Epidermal melanocyte (primary cell): ENCODE measurements at regions not wholly inside any gene's neighbourhood (a gene's known extent, or its start where the extent isn't known, plus 50 kb on each side); places are given as distances from the start of the nearest gene placed in this dataset.

Source experiments
- DNase-seq: peaks from one replicate; pipeline ENCODE4 v3.0.0; 2011; ENCODE audit warnings: low spot score; ENCODE audit not compliant: insufficient read length

- DNase-seq = no peak
Measured at GRCh38 chr18:29271501-29271900, 1094.6 kb upstream of the CDH2 start.

GRCh38 chr18:29259838-29260237 is 1082.9 kb upstream of the CDH2 start:
- DNase-seq = no peak

DNA sequence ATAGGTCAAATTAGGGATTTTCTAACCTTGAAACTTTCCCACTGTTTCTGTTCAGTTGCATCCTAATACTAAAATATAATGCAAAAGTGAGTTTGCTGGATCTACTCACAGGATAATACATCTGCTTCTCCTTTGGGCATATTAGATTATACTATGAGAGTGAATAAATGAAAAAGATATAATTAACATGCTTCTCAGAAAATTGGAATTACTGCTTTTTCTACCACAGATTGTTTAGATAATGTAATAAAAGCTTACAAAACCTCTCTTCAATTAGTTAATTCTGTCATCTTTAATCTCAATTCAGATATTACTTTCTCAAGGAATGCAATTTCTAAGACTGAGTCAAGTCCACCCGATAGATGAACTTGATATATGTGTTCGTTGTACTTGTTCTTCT is 1077.2 kb upstream of the CDH2 start:
- DNase-seq = no peak

GRCh38 chr18:29251681-29252080 is 1074.8 kb upstream of the CDH2 start:
- DNase-seq = no peak

DNA sequence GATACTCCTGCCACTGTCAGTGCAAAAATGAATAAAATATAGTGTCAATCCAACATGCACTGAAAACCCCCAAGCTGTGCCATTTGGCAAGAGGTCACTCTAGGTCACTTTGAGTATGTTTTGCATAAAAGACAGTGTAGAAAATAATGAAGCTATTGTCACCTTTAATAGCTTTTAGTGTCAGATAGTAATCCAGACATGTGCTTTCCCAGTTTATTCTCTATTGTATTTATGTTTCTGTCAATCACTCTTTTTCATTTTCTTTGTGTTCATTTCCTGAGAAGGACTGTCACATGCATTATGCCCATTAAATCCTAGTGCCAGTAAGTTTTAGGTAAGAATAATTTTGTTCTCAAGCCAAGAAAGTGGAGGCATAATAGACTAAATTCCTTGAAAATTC is 1073.9 kb upstream of the CDH2 start:
- no peak for DNase-seq

DNA sequence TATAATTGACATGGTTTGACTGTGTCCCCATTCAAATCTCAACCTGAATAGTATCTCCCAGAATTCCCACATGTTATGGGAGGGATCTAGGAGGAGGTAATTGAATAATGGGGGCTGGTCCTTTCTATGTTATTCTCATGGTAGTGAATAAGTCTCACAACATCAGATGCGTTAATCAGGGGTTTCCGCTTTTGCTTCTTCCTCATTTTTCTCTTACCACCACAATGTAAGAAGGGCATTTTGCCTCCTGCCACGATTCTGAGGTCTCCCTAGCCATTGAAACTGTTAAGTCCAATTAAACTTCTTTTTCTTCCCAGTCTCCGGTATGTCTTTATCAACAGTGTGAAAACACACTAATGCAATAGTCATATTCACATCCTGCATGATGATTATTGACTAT is 1073.3 kb upstream of the CDH2 start:
- DNase-seq = no peak

DNA sequence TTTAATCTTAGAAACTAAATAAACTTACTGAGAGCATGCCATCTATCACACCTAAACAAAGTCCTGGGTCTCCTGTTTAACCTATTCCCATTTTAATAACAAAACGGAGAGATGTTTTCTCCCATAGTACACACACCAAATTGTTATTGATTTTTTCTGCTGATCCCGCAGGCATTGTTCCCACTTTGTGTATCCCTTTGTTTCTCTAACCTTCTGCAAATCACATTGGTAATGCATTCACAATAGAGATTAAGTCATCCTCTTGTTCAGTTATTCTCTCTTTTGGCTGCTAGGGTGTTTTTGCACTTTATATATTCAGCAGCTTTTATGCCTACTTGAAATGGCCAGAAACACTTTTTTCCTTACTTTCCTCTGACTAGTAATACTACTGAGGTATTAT is 1071.9 kb upstream of the CDH2 start:
- no peak for DNase-seq

DNA sequence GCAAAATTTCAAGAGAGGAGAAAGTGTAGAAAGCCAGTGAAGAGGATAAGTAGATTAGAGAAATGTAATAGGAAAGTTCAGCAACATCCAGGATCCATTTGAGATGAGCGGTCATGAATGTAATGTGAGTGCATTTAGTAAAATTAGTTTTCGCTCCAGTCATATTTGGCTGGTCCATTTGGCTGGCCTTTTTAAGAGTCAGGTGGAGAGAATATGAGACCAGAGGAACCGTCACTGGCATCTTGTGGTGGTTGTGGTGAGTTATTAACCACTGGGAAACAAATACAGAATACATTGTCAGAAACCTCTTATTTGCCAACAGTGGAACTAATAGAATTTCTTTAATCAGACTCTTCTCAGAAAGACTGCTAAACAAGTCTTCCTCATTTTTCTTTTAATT is 1064.3 kb upstream of the CDH2 start:
- no peak for DNase-seq

DNA sequence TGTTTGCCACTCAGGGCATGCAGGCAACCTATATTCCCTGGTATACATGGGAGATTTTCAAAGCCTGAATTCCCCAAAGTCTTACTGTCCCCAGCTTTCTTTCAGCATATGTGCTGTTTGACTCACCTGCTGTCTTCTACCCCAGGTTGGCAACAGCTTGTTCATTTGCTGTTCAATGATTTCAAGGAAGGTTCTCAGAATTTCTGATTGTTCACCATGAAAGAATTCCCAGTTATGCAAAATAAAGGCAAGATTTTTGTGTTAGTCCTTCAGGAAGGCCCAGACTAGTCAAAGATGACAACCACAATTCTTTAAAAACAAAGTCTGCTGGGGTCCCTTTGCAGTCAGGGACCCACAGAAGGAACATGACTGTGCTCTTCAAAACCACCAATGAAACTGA is 1057.8 kb upstream of the CDH2 start:
- no peak for DNase-seq

DNA sequence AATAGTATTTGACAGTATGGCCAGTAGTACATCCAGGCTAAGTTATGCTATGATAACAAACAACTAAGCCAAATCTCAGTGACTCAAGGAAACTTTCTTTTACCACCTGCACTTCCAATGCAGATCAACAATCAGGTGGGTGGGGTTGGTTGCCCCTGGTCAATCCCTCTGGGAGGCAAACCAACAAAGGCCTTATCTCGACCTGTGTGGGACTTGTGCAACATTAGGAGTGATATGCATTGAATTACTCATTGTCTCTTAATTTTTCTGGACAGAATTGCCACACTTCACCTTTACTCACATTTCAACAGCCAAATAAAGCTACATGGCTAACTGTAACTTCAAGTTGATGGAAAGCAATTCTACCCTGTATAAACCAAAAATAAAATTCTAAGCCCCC is 1049.3 kb upstream of the CDH2 start:
- no peak for DNase-seq

DNA sequence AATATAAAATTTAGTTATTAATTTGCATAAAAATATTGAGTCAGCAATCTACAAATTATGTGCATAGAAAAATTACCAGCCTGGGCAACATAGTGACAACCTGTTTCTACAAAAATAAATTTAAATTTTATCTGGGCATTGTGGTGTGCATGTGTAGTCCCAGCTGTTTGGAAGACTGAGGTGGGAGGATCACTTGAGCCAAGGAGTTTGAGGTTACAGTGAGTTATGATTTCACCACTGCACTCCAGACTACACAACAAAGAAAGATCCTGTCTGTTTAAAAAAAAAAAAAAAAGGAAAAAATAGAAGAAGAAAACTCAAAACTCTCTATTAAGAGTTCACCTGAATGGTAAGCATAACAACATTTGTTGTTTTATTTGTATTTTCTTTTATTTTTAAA is 1048.4 kb upstream of the CDH2 start:
- no peak for DNase-seq

DNA sequence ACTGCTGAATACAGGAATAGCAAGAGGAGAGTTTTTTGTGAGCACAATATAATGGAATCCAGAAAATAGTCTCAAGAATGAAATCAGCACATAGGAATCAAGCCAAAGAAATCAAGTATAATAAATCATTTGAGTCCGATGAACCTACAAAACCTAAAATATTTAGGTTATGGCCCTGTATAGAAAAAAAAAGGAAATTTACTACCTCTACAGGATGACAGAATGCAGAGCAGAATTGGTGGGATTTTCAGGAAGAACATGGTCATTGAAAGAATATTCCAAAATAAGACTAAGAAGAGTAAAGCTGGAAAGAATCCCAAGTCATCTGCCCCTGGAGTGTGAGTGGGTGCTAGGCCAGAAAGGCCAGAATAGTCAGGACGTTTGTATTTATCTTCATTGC is 1041.2 kb upstream of the CDH2 start:
- DNase-seq = no peak

DNA sequence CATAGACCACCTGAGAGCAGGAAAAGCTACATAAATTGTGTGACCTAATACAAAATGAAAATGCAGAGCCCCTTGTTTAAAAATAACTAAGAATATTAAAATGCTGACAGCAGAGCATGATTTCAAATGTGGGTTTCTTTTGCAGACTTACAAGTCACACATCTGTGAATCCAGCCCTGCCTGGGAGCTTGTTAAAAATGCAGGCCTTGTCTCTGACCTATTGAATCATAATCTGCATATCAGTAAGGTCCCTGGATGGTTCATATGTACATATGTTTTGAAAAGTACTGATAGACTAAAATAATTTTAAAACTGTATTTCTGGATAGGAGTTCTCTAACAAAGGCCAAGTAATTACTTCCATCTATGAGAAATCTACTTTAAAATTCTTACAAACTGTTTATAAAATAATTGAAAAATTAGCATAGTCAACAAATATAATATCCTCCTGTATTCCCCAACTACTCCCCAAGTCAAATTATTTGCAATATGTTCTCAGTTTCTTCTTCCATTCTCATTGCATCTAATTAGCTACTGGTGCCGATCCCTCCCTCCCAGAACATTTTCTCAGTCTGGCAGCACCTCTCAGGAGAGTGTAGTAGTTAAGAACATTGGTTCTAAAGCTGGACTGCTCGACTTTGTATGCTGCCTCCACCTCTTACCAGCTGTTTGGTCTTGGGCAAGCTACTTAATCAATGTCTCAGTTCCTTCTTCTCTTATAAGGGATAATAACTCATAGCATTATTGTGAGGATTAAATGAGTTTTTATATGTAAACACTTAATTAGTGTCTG is 1040.4 kb upstream of the CDH2 start:
- DNase-seq = no peak

DNA sequence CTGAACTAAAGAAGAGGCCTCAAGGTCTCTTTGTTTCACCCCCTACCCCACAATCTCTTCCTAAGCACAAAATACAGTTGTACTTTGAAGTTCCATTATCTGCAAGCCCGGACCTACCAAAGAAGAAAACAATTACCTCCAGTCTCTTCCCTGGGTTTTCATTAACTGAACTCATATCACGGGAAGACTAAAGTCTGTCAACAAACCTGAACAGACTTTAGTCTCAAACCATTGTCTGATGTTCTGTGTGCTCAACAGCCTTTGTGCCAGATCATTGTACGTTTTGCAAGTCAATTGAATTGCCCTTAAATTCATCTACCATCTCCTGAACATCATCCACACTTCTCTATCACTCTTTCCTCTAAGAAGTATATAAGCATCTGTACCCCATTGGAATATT is 1021.9 kb upstream of the CDH2 start:
- no peak for DNase-seq

DNA sequence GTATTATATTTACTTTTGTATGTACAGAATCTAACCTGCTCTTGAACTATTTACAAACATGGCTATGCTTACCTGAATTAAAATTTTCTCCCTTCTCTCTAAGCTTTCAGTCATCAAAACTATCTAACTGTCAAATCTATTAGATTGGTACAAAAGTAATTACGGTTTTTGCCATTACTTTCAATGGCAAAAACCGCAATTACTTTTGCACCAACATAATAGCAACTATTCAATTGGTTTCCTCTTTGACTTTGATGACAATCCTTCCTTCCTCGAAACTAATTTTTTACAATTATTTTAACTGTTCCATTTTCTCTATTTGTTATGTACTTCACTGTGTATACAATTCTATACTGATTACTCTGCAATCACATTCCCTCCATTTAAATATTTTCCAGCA is 1019.4 kb upstream of the CDH2 start:
- DNase-seq = no peak

GRCh38 chr18:29191263-29191662 is 1014.3 kb upstream of the CDH2 start:
- no peak for DNase-seq

- no peak for DNase-seq
Measured at GRCh38 chr18:29188760-29189159, 1011.8 kb upstream of the CDH2 start.

DNA sequence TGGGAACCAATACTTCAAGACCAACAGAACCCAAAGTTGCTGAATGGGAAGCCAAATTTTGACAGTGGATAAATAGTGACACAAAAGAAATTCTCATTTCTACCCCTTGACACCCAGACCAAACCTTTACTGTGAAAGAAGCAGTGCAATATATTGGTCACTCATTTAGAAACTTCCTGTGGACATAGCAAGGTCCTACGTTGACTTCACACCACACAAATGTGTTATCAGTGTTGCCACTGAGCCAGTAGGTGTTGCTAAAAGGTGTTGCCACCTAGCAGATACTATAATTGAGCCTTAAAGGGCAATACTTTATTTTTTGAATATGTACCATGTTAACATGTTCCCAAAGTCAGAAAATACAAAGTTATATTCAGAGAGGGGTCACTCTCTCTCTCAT is 1008.9 kb upstream of the CDH2 start:
- DNase-seq = no peak

DNA sequence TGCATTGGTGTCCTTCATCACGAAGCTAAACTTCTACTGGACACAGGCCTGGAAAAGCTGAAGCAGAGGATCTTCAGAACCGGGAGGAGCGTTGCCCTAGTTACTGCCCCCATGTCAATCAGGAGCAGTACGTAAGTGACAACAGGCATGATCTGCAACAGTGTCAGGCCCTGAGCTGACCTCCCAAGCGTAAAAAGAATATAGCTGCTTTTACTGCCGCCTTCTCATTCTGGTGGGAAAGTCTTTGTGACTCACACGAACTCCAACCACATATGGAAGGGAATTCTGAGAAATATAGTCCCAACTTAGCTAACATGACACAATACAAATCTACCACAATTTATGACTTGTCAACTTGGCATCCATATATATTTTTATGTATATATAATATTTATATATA is 1007.7 kb upstream of the CDH2 start:
- DNase-seq = no peak

GRCh38 chr18:29181151-29181901 is 1004.4 kb upstream of the CDH2 start:
- peak; percentile 27 for DNase-seq

GRCh38 chr18:29176681-29177080 is 999.8 kb upstream of the CDH2 start:
- DNase-seq = no peak

- no peak for DNase-seq
Measured at GRCh38 chr18:29174891-29175290, 998.0 kb upstream of the CDH2 start.

- no peak for DNase-seq
Measured at GRCh38 chr18:29172756-29173067, 995.8 kb upstream of the CDH2 start.
